NB4 (cell line): ENCODE measurements at regions not wholly inside any gene's neighbourhood (a gene's known extent, or its start where the extent isn't known, plus 50 kb on each side); places are given as distances from the start of the nearest gene placed in this dataset.
"Not testable (repeated sequence)": the region's sequence is repeated elsewhere in the genome, so short reads cannot be mapped to it uniquely, and the experiment has no call there.

Experiments used
- DNase-seq: peaks from one replicate; pipeline ENCODE4 v3.0.0; 2010; ENCODE audit warnings: low read depth
- H3K4me3 ChIP-seq: one replicate; pipeline ENCODE4 v1.5.1; 2011; ENCODE audit warnings: mild to moderate bottlenecking, low read depth, low read length, moderate library complexity
- MYC ChIP-seq: IDR thresholded peaks from 2 replicates; pipeline ENCODE4 v1.6.1; 2011; ENCODE audit warnings: low read depth, low read length
- POLR2A ChIP-seq: IDR thresholded peaks from 2 replicates; pipeline ENCODE4 v1.6.1; 2011; ENCODE audit warnings: mild to moderate bottlenecking; ENCODE audit not compliant: insufficient read length; ENCODE audit errors: extremely low read depth
- TF ChIP-seq, protein P1 (sequence below): IDR thresholded peaks from 2 replicates; pipeline ENCODE4 v1.6.1; 2011; ENCODE audit warnings: low read depth, low read length
- TF ChIP-seq, protein P2 (sequence below): IDR thresholded peaks from one replicate; pipeline ENCODE4 v1.5.1; 2012; ENCODE audit warnings: low read depth, low read length

DNA sequence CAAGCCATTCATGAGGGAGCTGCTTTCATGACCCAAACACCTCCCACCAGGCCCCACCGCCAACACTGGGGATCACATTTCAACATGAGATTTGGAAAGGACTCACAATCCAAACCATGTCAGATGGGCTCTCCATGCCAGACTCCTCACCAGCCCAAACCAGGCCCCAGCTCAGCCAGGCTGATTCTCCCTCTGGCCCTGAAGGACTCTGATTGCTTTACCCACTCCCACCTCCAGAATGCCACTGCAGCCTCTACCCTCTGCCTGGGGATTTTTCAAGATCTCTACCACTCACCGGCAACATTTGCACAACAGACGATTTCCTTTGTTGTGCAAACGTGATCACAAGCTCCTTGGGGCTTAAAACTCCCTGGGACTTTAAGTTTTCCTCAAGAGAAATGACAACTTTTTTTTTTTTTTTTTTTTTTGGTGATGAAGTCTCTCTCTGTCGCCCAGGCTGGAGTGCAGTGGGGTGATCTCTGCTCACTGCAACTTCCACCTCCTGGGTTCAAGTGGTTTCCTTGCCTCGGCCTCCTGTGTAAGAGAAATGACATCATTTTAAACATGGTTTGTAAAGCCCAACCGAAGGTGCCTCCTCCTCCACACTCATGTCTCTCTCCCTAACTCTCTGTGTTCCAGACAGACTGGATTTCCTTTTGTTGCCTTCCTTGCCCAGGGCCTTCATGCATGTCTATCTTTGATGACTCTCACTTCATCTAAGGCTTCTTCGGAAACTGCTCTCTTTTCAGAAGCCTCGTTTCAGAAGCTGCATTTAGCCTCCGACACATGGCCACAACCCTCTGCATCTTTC lies 147.0 kb downstream of the CDH26 start:
- peak; percentile 78 for DNase-seq
- TF ChIP-seq POLR2A (no peak), MYC (no peak)
- TF ChIP-seq, protein P1, sequence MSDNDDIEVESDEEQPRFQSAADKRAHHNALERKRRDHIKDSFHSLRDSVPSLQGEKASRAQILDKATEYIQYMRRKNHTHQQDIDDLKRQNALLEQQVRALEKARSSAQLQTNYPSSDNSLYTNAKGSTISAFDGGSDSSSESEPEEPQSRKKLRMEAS: no peak
- TF ChIP-seq, protein P2, sequence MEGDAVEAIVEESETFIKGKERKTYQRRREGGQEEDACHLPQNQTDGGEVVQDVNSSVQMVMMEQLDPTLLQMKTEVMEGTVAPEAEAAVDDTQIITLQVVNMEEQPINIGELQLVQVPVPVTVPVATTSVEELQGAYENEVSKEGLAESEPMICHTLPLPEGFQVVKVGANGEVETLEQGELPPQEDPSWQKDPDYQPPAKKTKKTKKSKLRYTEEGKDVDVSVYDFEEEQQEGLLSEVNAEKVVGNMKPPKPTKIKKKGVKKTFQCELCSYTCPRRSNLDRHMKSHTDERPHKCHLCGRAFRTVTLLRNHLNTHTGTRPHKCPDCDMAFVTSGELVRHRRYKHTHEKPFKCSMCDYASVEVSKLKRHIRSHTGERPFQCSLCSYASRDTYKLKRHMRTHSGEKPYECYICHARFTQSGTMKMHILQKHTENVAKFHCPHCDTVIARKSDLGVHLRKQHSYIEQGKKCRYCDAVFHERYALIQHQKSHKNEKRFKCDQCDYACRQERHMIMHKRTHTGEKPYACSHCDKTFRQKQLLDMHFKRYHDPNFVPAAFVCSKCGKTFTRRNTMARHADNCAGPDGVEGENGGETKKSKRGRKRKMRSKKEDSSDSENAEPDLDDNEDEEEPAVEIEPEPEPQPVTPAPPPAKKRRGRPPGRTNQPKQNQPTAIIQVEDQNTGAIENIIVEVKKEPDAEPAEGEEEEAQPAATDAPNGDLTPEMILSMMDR: no peak
- no peak overlapping the region for H3K4me3 ChIP-seq

DNA sequence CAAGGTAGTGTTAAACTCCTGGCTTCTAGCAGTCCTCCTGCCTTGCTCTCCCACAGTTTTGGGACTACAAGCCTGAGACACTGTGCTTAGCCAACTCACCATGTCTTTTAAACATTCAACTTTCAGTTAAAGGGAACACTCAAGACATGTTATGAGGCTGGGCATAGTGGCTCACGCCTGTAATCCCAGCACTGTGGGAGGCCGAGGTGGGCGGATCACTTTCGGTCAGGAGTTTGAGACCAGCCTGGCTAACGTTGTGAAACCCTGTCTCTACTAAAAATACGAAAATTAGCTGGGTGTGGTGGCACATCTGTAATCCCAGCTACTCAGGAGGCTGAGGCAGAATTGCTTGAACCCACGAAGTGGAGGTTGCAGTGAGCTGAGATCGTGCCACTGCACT lies 148.0 kb downstream of the CDH26 start:
- H3K4me3 ChIP-seq: not testable (repeated sequence)
- peak; percentile 45 for DNase-seq

DNA sequence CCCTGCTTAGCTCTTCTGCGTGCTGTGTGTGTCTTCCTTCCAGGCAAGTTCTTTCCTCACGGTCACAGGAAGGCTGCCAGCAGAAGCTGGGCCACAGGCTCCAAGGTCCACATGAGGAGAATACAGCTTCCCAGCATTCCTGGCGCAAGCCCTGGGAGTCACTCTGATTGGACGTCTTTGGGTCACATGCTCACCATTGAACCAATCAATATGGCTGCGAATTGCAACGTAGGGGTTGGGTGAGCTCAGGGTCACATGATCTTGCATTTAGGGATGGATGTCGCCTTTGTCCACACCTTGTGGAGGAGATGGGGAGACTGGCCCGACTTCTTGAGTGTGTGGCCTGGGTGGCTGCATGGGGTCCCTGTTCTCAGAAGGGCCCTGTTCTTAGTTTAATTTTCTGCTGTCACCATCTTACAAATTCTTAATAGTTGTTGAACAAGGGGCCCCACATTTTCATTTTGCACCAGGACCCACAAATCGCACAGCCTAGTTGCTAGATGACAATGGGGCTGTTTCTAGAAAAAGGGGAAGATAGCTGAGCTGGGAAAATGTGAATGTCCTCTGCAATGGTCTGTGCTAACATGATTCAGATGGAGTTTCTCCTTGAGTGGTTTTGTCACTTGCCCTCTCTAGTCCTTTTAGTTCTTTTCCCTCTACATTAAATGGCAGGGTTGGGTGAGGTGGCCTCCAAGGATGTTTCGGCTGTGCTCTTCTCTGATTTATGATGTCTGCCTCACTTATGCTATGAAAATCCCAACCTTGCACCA lies 149.6 kb downstream of the CDH26 start:
- TF ChIP-seq, protein P2: no peak
- TF ChIP-seq POLR2A (no peak), MYC (no peak)
- TF ChIP-seq, protein P1: no peak
- DNase-seq: no peak
- H3K4me3 ChIP-seq: no peak overlapping the region

DNA sequence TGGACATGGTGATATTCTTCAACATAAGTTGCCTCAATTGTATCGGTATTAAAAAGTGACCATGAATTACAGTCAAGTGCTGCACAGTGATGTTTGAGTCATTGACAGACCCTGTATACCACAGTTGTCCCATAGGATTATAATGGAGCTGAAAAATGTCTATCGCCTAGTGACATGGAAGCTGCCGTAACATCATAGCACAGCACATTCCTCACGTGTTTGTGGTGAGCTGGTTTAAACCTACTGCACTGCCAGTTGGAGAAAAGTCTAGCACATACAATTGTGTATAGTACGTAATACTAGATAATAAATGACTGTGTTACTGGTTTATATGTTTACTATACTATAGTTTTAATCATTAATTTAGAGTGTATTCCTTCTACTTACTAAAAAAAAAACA lies 150.2 kb downstream of the CDH26 start:
- TF ChIP-seq, protein P2: no peak
- no peak for TF ChIP-seq POLR2A
- TF ChIP-seq MYC: no peak
- TF ChIP-seq, protein P1: no peak
- no peak overlapping the region for H3K4me3 ChIP-seq
- no peak for DNase-seq

DNA sequence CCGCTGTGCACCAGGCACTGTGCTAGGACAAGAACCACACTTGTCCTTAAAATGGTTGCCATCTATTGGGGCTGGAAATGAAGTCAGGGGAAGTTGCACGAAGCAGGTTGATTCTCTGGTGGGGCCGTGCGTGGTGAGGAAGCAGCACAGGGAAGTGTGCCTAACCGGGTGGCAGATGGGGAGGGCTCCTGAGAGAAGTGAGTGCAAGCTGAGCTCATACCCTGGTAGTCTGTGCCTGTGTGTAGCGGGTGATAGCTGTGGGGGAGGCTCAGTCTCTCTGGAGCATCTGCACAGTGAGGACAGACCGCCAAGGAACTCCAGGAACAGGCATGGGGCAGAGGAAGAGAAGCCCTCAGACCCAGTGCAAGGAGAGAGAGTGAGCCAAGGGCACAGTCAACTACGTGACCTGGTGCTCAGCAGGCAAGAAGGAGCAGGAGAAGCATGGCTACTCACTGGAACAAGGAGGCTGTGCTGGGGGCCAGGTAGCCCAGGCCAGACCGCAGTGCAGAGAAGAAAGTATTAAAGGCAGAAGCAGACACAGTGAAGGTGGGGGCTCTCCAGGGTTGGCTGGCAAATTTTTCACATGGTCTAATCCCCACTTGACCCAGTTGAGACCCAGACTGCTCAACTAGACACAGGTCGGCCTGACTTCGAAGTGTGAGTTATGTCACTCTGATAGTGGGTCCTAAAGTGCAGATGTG lies 155.0 kb downstream of the CDH26 start:
- peak; percentile 68 for DNase-seq
- TF ChIP-seq POLR2A: no peak
- TF ChIP-seq, protein P2: no peak
- TF ChIP-seq, protein P1: no peak
- no peak for TF ChIP-seq MYC
- H3K4me3 ChIP-seq: no peak overlapping the region

DNA sequence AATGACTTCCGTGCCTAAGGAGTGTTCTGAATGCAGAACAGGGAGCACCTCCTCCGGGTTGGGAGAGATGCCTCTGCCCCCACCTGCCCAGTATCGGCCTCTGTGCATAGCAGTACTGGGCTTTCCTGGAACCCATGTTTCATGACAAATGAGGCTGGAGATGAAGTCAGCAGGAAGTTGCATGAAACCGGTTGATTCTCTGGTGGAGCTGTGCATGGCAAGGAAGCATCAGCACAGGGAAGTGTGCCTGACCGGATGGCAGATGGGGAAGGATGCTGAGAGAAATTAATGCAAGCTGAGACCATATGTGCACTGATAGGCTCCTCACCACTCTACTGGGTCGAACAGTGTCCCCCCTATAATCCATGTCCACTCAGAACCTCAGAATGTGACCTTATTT lies 155.5 kb downstream of the CDH26 start:
- no peak overlapping the region for H3K4me3 ChIP-seq
- no peak for DNase-seq
- no peak for TF ChIP-seq MYC
- TF ChIP-seq, protein P2: no peak
